Amygdala (tissue), 56 donors: ENCODE measurements at regions not wholly inside any gene's neighbourhood (a gene's known extent, or its start where the extent isn't known, plus 50 kb on each side); places are given as distances from the start of the nearest gene placed in this dataset.
"Not testable (repeated sequence)": the region's sequence is repeated elsewhere in the genome, so short reads cannot be mapped to it uniquely, and the experiment has no call there.

Source experiments
- DNase-seq, 56 donors: peaks; one replicate each; lab custom pipeline; 2025; lab: John Stamatoyannopoulos, UW

GRCh38 chr18:66931010-66931409 is 327.1 kb upstream of the CDH19 start:
- DNase-seq: no peak

- DNase-seq: no peak
These were observed 312.9 kb upstream of the CDH19 start for GRCh38 chr18:66916834-66917233.

- no peak for DNase-seq
These were observed 296.9 kb upstream of the CDH19 start for GRCh38 chr18:66900837-66901236.

GRCh38 chr18:66895631-66896030 is 291.7 kb upstream of the CDH19 start:
- no peak for DNase-seq

GRCh38 chr18:66894851-66895250 is 291.0 kb upstream of the CDH19 start:
- DNase-seq: no peak

GRCh38 chr18:66892388-66892787 is 288.5 kb upstream of the CDH19 start:
- DNase-seq: not testable (repeated sequence)

GRCh38 chr18:66874812-66875474 is 271.1 kb upstream of the CDH19 start:
- DNase-seq: no peak

GRCh38 chr18:66874375-66874774 is 270.5 kb upstream of the CDH19 start:
- DNase-seq: no peak

GRCh38 chr18:66873899-66874298 is 270.0 kb upstream of the CDH19 start:
- no peak for DNase-seq

- DNase-seq: no peak
These were observed 268.4 kb upstream of the CDH19 start for GRCh38 chr18:66872277-66872676.

GRCh38 chr18:66867653-66868052 is 263.8 kb upstream of the CDH19 start:
- no peak for DNase-seq

GRCh38 chr18:66866427-66866940 is 262.6 kb upstream of the CDH19 start:
- not testable (repeated sequence) for DNase-seq

GRCh38 chr18:66838340-66838987 is 234.6 kb upstream of the CDH19 start:
- no peak for DNase-seq

- no peak for DNase-seq
These were observed 229.8 kb upstream of the CDH19 start for GRCh38 chr18:66833646-66834045.

- no peak for DNase-seq
These were observed 222.3 kb upstream of the CDH19 start for GRCh38 chr18:66826211-66826610.

- DNase-seq: no peak
These were observed 221.5 kb upstream of the CDH19 start for GRCh38 chr18:66825347-66825746.

- DNase-seq: no peak
These were observed 215.3 kb upstream of the CDH19 start for GRCh38 chr18:66819235-66819634.

GRCh38 chr18:66813138-66813537 is 209.2 kb upstream of the CDH19 start:
- no peak for DNase-seq

- no peak for DNase-seq
These were observed 191.2 kb upstream of the CDH19 start for GRCh38 chr18:66795051-66795450.

GRCh38 chr18:66792466-66792865 is 188.6 kb upstream of the CDH19 start:
- no peak for DNase-seq

- DNase-seq: no peak
These were observed 176.7 kb upstream of the CDH19 start for GRCh38 chr18:66780609-66781008.

- no peak for DNase-seq
These were observed 174.2 kb upstream of the CDH19 start for GRCh38 chr18:66778048-66778447.
